SK-N-SH treated with all-trans-retinoic acid at 6 μM for 48 hours (cell line): ENCODE measurements at regions not wholly inside any gene's neighbourhood (a gene's known extent, or its start where the extent isn't known, plus 50 kb on each side); places are given as distances from the start of the nearest gene placed in this dataset.

Experiments
- ATAC-seq: fragments of 200-7000 bp; cut with Tn5 transposase; 3 replicates; pipeline ENCODE4 v1.9.1; 2020; ENCODE audit warnings: mild to moderate bottlenecking, moderate library complexity
- ARNTL ChIP-seq: fragments of 450-650 bp; formaldehyde crosslinking; IDR thresholded peaks from 2 replicates; pipeline ENCODE4 v1.5.0; 2020; ENCODE audit warnings: low read depth, mild to moderate bottlenecking, moderate library complexity, borderline replicate concordance
- BACH2 ChIP-seq: fragments of 250-450 bp; sonication (Bioruptor Pico); IDR thresholded peaks from 2 replicates; pipeline ENCODE4 v1.9.0; 2021; ENCODE audit warnings: mild to moderate bottlenecking, borderline replicate concordance
- CSDC2 ChIP-seq: fragments of 250-450 bp; sonication (Bioruptor Pico); IDR thresholded peaks from 2 replicates; pipeline ENCODE4 v1.5.0; 2020; ENCODE audit warnings: mild to moderate bottlenecking, moderate library complexity
- ESRRG ChIP-seq: fragments of 250-450 bp; sonication (Bioruptor Pico); IDR thresholded peaks from 2 replicates; pipeline ENCODE4 v1.6.1; 2021; ENCODE audit warnings: mild to moderate bottlenecking
- GLIS3 ChIP-seq: fragments of 250-450 bp; sonication (Bioruptor Pico); IDR thresholded peaks from 2 replicates; pipeline ENCODE4 v1.5.0; 2020; ENCODE audit warnings: mild to moderate bottlenecking, moderate library complexity
- ISL1 ChIP-seq: fragments of 250-450 bp; sonication (Bioruptor Pico); IDR thresholded peaks from 2 replicates; pipeline ENCODE4 v2.1.2; 2022; ENCODE audit warnings: mild to moderate bottlenecking, moderate library complexity
- OSR1 ChIP-seq: fragments of 250-450 bp; sonication (Bioruptor Pico); IDR thresholded peaks from 2 replicates; pipeline ENCODE4 v1.8.0; 2022; ENCODE audit warnings: moderate library complexity, mild to moderate bottlenecking, inconsistent platforms
- PPARA ChIP-seq: fragments of 250-450 bp; sonication (Bioruptor Pico); IDR thresholded peaks from 2 replicates; pipeline ENCODE4 v1.5.0; 2020; ENCODE audit warnings: mild to moderate bottlenecking, borderline replicate concordance
- RARB ChIP-seq: fragments of 250-450 bp; sonication (Bioruptor Pico); IDR thresholded peaks from 2 replicates; pipeline ENCODE4 v1.8.0; 2021; ENCODE audit warnings: mild to moderate bottlenecking, moderate library complexity
- SNAI2 ChIP-seq: fragments of 250-450 bp; sonication (Bioruptor Pico); IDR thresholded peaks from 2 replicates; pipeline ENCODE4 v1.5.0; 2020; ENCODE audit warnings: mild to moderate bottlenecking, moderate library complexity
- TCF4 ChIP-seq: fragments of 250-450 bp; sonication (Bioruptor Pico); IDR thresholded peaks from 2 replicates; pipeline ENCODE4 v1.8.0; 2021; ENCODE audit warnings: mild to moderate bottlenecking, moderate library complexity, borderline replicate concordance
- TOX ChIP-seq: fragments of 250-450 bp; sonication (Bioruptor Pico); IDR thresholded peaks from 2 replicates; pipeline ENCODE4 v1.8.0; 2021; ENCODE audit warnings: mild to moderate bottlenecking, moderate library complexity, borderline replicate concordance
- ZC3H10 ChIP-seq: fragments of 250-450 bp; sonication (Bioruptor Pico); IDR thresholded peaks from 2 replicates; pipeline ENCODE4 v1.5.1; 2021; ENCODE audit warnings: mild to moderate bottlenecking, moderate library complexity
- ZFP3 ChIP-seq: fragments of 250-450 bp; sonication (Bioruptor Pico); IDR thresholded peaks from 2 replicates; pipeline ENCODE4 v1.5.0; 2020; ENCODE audit warnings: mild to moderate bottlenecking, moderate library complexity
- ZFP30 ChIP-seq: fragments of 450-650 bp; formaldehyde crosslinking; IDR thresholded peaks from 2 replicates; pipeline ENCODE4 v1.5.0; 2022; ENCODE audit warnings: mild to moderate bottlenecking, moderate library complexity
- ZNF565 ChIP-seq: fragments of 450-650 bp; formaldehyde crosslinking; conservative IDR thresholded peaks from 2 replicates; pipeline ENCODE4 v1.5.0; 2020; ENCODE audit warnings: low read depth, mild to moderate bottlenecking, moderate library complexity
- ZNF70 ChIP-seq: fragments of 450-650 bp; formaldehyde crosslinking; IDR thresholded peaks from 2 replicates; pipeline ENCODE4 v1.5.0; 2020; ENCODE audit warnings: mild to moderate bottlenecking, moderate library complexity
- ZNF8 ChIP-seq: fragments of 450-650 bp; formaldehyde crosslinking; IDR thresholded peaks from 2 replicates; pipeline ENCODE4 v1.5.0; 2020; ENCODE audit warnings: mild to moderate bottlenecking, moderate library complexity
- TF ChIP-seq, protein P1 (sequence below): fragments of 250-450 bp; sonication (Bioruptor Pico); IDR thresholded peaks from 2 replicates; pipeline ENCODE4 v1.8.0; 2021; ENCODE audit warnings: low read depth, mild to moderate bottlenecking, moderate library complexity, borderline replicate concordance
- TF ChIP-seq, protein P2 (sequence below): fragments of 250-450 bp; sonication (Bioruptor Pico); IDR thresholded peaks from 2 replicates; pipeline ENCODE4 v1.8.0; 2020; ENCODE audit warnings: mild to moderate bottlenecking, moderate library complexity, borderline replicate concordance
- TF ChIP-seq, protein P3 (sequence below): fragments of 250-450 bp; sonication (Bioruptor Pico); IDR thresholded peaks from 2 replicates; pipeline ENCODE4 v1.5.1; 2021; ENCODE audit warnings: mild to moderate bottlenecking, moderate library complexity
- TF ChIP-seq, protein P4 (sequence below): fragments of 250-450 bp; sonication (Bioruptor Pico); IDR thresholded peaks from 2 replicates; pipeline ENCODE4 v1.5.1; 2020; ENCODE audit warnings: low read depth, mild to moderate bottlenecking, moderate library complexity
- TF ChIP-seq, protein P5 (sequence below): fragments of 250-450 bp; sonication (Bioruptor Pico); IDR thresholded peaks from 2 replicates; pipeline ENCODE4 v1.5.0; 2020; ENCODE audit warnings: mild to moderate bottlenecking, moderate library complexity

DNA sequence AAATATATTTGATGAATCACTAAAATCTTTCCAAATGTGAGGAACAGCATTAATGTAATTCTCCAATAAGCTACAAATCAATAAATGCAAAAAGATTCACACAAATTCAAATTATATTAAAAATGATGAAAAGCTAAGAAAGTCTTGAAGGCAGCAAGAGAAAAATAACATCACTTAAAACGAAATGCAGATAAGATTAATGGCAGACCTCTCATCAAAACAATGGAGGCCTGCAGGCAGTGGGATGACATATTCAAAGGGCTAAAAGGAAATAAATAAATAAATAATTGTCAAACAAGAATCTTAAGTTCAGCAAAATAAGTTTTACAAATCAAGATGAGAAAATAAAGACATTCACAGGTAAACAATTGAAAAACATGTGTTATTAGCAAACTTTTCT lies 952.1 kb downstream of the SLITRK6 start:
- TF ChIP-seq, protein P1, sequence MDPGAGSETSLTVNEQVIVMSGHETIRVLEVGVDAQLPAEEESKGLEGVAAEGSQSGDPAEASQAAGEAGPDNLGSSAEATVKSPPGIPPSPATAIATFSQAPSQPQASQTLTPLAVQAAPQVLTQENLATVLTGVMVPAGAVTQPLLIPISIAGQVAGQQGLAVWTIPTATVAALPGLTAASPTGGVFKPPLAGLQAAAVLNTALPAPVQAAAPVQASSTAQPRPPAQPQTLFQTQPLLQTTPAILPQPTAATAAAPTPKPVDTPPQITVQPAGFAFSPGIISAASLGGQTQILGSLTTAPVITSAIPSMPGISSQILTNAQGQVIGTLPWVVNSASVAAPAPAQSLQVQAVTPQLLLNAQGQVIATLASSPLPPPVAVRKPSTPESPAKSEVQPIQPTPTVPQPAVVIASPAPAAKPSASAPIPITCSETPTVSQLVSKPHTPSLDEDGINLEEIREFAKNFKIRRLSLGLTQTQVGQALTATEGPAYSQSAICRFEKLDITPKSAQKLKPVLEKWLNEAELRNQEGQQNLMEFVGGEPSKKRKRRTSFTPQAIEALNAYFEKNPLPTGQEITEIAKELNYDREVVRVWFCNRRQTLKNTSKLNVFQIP (CRISPR knock-in tag), result no peak
- no peak for TF ChIP-seq ZNF565
- TF ChIP-seq ZNF8 (CRISPR knock-in tag), result no peak
- TF ChIP-seq CSDC2 (CRISPR knock-in tag), result no peak
- no peak for TF ChIP-seq ARNTL
- no peak for TF ChIP-seq ESRRG (CRISPR knock-in tag)
- TF ChIP-seq SNAI2 (CRISPR knock-in tag), result no peak
- TF ChIP-seq ZNF70, result no peak
- no peak for TF ChIP-seq ZFP3 (CRISPR knock-in tag)
- no peak for TF ChIP-seq RARB (CRISPR knock-in tag)
- no peak for TF ChIP-seq ZC3H10 (CRISPR knock-in tag)
- TF ChIP-seq, protein P2, sequence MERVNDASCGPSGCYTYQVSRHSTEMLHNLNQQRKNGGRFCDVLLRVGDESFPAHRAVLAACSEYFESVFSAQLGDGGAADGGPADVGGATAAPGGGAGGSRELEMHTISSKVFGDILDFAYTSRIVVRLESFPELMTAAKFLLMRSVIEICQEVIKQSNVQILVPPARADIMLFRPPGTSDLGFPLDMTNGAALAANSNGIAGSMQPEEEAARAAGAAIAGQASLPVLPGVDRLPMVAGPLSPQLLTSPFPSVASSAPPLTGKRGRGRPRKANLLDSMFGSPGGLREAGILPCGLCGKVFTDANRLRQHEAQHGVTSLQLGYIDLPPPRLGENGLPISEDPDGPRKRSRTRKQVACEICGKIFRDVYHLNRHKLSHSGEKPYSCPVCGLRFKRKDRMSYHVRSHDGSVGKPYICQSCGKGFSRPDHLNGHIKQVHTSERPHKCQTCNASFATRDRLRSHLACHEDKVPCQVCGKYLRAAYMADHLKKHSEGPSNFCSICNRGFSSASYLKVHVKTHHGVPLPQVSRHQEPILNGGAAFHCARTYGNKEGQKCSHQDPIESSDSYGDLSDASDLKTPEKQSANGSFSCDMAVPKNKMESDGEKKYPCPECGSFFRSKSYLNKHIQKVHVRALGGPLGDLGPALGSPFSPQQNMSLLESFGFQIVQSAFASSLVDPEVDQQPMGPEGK (CRISPR knock-in tag), result no peak
- TF ChIP-seq ISL1 (CRISPR knock-in tag), result no peak
- no peak for ATAC-seq

DNA sequence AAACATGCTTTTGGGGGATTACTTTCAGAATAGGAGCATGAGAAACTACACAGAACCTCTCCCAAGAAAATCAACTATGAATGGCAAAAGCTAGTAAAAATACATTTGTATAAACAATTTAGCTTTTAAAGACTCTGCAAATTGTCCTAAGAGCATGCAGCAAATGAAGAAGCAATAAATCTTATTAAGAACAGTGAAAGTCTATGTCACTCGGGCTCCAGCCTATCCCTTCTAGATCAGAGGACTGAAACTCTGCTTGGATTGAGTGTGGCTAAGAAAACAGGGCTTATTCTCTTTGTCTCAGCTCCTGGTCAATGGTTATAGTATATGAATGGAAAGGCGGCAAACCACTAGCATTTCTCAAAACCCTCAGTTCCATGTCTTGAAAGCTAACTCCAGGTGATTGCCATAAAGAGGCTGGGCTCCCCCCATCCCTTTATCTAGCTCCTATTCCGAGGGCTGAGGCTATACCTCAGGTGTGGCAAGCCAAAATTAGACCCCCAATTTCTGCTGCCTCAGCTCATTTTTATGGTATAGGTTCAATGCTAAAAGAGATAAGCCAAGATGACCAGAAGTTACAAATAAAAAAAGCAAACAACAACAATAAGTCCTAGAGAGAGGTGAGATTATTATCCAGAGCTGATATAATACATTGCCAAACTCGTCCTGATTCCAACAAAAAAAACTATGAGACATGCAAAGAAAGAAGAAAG lies 953.2 kb downstream of the SLITRK6 start:
- no peak for TF ChIP-seq ZNF565
- TF ChIP-seq ZFP3 (CRISPR knock-in tag), result no peak
- no peak for TF ChIP-seq ESRRG (CRISPR knock-in tag)
- no peak for TF ChIP-seq TOX (CRISPR knock-in tag)
- TF ChIP-seq, protein P3, sequence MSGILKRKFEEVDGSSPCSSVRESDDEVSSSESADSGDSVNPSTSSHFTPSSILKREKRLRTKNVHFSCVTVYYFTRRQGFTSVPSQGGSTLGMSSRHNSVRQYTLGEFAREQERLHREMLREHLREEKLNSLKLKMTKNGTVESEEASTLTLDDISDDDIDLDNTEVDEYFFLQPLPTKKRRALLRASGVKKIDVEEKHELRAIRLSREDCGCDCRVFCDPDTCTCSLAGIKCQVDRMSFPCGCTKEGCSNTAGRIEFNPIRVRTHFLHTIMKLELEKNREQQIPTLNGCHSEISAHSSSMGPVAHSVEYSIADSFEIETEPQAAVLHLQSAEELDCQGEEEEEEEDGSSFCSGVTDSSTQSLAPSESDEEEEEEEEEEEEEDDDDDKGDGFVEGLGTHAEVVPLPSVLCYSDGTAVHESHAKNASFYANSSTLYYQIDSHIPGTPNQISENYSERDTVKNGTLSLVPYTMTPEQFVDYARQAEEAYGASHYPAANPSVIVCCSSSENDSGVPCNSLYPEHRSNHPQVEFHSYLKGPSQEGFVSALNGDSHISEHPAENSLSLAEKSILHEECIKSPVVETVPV (CRISPR knock-in tag), result no peak
- no peak for TF ChIP-seq BACH2 (CRISPR knock-in tag)
- no peak for TF ChIP-seq SNAI2 (CRISPR knock-in tag)
- no peak for TF ChIP-seq TCF4 (CRISPR knock-in tag)
- TF ChIP-seq ZNF70, result no peak
- TF ChIP-seq, protein P4, sequence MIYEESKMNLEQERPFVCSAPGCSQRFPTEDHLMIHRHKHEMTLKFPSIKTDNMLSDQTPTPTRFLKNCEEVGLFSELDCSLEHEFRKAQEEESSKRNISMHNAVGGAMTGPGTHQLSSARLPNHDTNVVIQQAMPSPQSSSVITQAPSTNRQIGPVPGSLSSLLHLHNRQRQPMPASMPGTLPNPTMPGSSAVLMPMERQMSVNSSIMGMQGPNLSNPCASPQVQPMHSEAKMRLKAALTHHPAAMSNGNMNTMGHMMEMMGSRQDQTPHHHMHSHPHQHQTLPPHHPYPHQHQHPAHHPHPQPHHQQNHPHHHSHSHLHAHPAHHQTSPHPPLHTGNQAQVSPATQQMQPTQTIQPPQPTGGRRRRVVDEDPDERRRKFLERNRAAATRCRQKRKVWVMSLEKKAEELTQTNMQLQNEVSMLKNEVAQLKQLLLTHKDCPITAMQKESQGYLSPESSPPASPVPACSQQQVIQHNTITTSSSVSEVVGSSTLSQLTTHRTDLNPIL (CRISPR knock-in tag), result no peak
- no peak for TF ChIP-seq PPARA (CRISPR knock-in tag)
- TF ChIP-seq ZC3H10 (CRISPR knock-in tag), result no peak
- TF ChIP-seq, protein P2 (CRISPR knock-in tag), result no peak
- TF ChIP-seq ZFP30 (CRISPR knock-in tag), result no peak
- TF ChIP-seq RARB (CRISPR knock-in tag), result no peak
- TF ChIP-seq GLIS3 (CRISPR knock-in tag), result no peak
- ATAC-seq, result no peak

DNA sequence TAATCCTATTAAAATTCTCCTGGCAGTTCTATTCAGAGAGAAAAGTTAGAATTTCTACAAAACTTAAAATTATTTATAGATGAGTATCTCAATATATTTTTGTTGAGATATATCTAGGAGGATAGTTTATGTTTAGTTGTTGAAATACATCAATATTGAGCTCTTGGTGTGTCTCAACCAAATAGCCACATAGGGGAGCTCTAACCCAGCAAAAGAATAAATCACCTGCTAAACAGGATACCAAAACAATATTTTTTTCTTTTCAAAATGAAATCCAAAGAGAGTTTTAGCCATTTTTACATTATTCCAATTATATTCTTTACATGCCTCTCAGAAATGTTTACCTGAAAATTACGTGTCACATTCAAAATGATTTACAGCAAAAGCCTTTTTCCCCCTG lies 954.7 kb downstream of the SLITRK6 start:
- ATAC-seq, result peak; percentile 80
- TF ChIP-seq, protein P5, sequence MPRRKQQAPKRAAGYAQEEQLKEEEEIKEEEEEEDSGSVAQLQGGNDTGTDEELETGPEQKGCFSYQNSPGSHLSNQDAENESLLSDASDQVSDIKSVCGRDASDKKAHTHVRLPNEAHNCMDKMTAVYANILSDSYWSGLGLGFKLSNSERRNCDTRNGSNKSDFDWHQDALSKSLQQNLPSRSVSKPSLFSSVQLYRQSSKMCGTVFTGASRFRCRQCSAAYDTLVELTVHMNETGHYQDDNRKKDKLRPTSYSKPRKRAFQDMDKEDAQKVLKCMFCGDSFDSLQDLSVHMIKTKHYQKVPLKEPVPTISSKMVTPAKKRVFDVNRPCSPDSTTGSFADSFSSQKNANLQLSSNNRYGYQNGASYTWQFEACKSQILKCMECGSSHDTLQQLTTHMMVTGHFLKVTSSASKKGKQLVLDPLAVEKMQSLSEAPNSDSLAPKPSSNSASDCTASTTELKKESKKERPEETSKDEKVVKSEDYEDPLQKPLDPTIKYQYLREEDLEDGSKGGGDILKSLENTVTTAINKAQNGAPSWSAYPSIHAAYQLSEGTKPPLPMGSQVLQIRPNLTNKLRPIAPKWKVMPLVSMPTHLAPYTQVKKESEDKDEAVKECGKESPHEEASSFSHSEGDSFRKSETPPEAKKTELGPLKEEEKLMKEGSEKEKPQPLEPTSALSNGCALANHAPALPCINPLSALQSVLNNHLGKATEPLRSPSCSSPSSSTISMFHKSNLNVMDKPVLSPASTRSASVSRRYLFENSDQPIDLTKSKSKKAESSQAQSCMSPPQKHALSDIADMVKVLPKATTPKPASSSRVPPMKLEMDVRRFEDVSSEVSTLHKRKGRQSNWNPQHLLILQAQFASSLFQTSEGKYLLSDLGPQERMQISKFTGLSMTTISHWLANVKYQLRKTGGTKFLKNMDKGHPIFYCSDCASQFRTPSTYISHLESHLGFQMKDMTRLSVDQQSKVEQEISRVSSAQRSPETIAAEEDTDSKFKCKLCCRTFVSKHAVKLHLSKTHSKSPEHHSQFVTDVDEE (CRISPR knock-in tag), result no peak
- TF ChIP-seq SNAI2 (CRISPR knock-in tag) (no peak), OSR1 (CRISPR knock-in tag) (no peak), ZFP30 (CRISPR knock-in tag) (no peak), ZNF8 (CRISPR knock-in tag) (no peak), ZNF565 (no peak)
- TF ChIP-seq, protein P4 (CRISPR knock-in tag), result no peak
- TF ChIP-seq, protein P3 (CRISPR knock-in tag), result no peak
